ENCODE measurements at regions not wholly inside any gene's neighbourhood (a gene's known extent, or its start where the extent isn't known, plus 50 kb on each side); places are given as distances from the start of the nearest gene placed in this dataset.

DNA sequence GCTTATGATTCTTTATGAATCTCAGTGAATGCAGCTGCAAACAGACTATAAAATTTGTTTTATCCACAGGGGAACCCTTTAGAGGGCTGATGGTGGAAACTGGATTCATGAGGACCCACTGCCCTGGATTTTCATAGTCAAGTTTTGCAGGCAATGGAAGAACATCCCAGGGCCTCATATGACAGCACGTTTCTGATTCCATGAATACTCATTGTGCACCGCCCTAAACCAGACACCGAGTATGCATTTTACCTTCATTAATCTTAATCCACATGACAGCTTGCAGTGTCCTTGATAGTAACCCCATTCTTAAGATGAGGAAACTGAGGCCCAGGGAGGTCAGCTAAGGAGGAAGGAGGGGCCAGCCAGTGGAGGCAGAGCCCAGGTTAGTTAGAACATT, 270.4 kb downstream of the PREX1 start:
- TF ChIP-seq, protein P1, sequence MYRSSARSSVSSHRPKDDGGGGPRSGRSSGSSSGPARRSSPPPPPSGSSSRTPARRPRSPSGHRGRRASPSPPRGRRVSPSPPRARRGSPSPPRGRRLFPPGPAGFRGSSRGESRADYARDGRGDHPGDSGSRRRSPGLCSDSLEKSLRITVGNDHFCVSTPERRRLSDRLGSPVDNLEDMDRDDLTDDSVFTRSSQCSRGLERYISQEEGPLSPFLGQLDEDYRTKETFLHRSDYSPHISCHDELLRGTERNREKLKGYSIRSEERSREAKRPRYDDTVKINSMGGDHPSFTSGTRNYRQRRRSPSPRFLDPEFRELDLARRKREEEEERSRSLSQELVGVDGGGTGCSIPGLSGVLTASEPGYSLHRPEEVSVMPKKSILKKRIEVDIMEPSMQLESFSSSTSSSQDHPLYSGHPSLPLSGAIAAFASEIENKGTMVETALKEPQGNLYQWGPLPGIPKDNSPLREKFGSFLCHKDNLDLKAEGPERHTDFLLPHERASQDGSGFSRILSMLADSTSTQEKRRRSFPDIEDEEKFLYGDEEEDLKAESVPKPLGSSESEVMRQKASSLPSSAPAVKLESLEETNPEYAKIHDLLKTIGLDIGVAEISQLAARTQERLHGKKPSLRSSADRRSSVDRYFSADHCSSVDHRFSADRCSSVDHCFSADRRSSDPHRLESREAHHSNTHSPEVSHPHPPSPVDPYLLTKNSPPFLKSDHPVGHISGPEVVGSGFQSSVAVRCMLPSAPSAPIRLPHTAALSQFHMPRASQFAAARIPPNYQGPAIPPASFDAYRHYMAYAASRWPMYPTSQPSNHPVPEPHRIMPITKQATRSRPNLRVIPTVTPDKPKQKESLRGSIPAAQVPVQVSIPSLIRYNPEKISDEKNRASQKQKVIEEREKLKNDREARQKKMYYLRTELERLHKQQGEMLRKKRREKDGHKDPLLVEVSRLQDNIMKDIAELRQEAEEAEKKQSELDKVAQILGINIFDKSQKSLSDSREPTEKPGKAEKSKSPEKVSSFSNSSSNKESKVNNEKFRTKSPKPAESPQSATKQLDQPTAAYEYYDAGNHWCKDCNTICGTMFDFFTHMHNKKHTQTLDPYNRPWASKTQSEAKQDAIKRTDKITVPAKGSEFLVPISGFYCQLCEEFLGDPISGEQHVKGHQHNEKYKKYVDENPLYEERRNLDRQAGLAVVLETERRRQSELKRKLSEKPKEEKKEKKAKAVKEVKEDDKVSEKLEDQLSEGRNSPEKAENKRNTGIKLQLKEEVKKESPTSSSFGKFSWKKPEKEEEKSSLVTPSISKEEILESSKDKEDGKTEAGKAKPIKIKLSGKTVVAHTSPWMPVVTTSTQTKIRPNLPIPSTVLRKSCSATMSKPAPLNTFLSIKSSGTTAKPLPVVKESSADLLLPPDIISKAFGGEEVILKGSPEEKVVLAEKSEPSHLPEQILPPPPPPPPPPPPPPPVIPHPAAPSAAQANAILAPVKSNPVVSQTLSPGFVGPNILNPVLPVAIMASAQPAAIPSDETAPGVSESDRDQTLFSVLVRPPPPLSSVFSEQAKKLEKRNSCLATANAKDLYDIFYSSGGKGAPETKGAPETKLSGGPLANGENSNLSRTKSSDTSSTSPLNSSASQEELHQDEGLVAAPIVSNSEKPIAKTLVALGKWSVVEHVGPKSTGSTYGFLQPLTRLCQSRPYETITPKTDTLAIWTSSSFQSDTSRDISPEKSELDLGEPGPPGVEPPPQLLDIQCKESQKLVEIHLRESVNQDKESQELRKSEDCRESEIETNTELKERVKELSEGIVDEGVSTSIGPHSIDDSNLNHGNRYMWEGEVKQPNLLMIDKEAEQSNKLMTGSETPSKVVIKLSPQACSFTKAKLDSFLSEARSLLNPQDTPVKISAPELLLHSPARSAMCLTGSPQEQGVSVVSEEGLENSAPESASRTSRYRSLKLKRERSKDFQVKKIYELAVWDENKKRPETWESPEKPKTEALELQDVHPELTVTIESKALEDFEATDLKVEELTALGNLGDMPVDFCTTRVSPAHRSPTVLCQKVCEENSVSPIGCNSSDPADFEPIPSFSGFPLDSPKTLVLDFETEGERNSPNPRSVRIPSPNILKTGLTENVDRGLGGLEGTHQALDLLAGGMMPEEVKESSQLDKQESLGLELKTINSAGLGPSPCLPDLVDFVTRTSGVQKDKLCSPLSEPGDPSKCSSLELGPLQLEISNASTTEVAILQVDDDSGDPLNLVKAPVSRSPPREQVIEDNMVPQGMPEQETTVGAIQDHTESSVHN (CRISPR knock-in tag; IDR thresholded peaks at IDR 0.05): no peak
- no peak for TF ChIP-seq TP53 (CRISPR knock-in tag; conservative IDR thresholded peaks at IDR 0.05)
- no peak for TF ChIP-seq ZNF441 (CRISPR knock-in tag; IDR thresholded peaks at IDR 0.05; ENCODE audit: borderline replicate concordance)
- no peak for TF ChIP-seq PPARG (CRISPR knock-in tag; conservative IDR thresholded peaks at IDR 0.05)
- TF ChIP-seq ZNF292 (CRISPR knock-in tag; IDR thresholded peaks at IDR 0.05; ENCODE audit: borderline replicate concordance, low read depth): no peak
- TF ChIP-seq, protein P2, sequence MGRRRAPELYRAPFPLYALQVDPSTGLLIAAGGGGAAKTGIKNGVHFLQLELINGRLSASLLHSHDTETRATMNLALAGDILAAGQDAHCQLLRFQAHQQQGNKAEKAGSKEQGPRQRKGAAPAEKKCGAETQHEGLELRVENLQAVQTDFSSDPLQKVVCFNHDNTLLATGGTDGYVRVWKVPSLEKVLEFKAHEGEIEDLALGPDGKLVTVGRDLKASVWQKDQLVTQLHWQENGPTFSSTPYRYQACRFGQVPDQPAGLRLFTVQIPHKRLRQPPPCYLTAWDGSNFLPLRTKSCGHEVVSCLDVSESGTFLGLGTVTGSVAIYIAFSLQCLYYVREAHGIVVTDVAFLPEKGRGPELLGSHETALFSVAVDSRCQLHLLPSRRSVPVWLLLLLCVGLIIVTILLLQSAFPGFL (CRISPR knock-in tag; IDR thresholded peaks at IDR 0.05): no peak
- no peak for TF ChIP-seq SOX6 (IDR thresholded peaks at IDR 0.05)
- TF ChIP-seq SOX6 (CRISPR knock-in tag; IDR thresholded peaks at IDR 0.05): no peak
- no peak for TF ChIP-seq PHF8 (CRISPR knock-in tag; IDR thresholded peaks at IDR 0.05)
- TF ChIP-seq PLRG1 (conservative IDR thresholded peaks at IDR 0.05): no peak
- TF ChIP-seq CREM (IDR thresholded peaks at IDR 0.05): no peak
- TF ChIP-seq CREM (CRISPR knock-in tag; IDR thresholded peaks at IDR 0.05): no peak
- no peak for TF ChIP-seq EZH2 (conservative IDR thresholded peaks at IDR 0.05; ENCODE audit: low read depth, low read length)
- TF ChIP-seq, protein P3, sequence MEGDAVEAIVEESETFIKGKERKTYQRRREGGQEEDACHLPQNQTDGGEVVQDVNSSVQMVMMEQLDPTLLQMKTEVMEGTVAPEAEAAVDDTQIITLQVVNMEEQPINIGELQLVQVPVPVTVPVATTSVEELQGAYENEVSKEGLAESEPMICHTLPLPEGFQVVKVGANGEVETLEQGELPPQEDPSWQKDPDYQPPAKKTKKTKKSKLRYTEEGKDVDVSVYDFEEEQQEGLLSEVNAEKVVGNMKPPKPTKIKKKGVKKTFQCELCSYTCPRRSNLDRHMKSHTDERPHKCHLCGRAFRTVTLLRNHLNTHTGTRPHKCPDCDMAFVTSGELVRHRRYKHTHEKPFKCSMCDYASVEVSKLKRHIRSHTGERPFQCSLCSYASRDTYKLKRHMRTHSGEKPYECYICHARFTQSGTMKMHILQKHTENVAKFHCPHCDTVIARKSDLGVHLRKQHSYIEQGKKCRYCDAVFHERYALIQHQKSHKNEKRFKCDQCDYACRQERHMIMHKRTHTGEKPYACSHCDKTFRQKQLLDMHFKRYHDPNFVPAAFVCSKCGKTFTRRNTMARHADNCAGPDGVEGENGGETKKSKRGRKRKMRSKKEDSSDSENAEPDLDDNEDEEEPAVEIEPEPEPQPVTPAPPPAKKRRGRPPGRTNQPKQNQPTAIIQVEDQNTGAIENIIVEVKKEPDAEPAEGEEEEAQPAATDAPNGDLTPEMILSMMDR (CRISPR knock-in tag; IDR thresholded peaks at IDR 0.05): no peak
- TF ChIP-seq POLR2A (IDR thresholded peaks at IDR 0.05; ENCODE audit: insufficient read depth in 1 of 2, low read depth in 2 of 2, low read length in 2 of 2): no peak
